Neural progenitor cell (in vitro differentiated cells): ENCODE measurements at regions not wholly inside any gene's neighbourhood (a gene's known extent, or its start where the extent isn't known, plus 50 kb on each side); places are given as distances from the start of the nearest gene placed in this dataset.

ENCODE experiments used
- EZH2 ChIP-seq: fragments of 200-600 bp; sonication (generic); IDR thresholded peaks from 2 replicates; pipeline ENCODE4 v1.6.1; 2017; ENCODE audit warnings: antibody characterized with exemption, mild to moderate bottlenecking, moderate library complexity
- TF ChIP-seq, protein P1 (sequence below): fragments of 200-600 bp; sonication (generic); IDR thresholded peaks from 2 replicates; pipeline ENCODE4 v1.5.1; 2017; ENCODE audit warnings: antibody characterized with exemption, mild to moderate bottlenecking

DNA sequence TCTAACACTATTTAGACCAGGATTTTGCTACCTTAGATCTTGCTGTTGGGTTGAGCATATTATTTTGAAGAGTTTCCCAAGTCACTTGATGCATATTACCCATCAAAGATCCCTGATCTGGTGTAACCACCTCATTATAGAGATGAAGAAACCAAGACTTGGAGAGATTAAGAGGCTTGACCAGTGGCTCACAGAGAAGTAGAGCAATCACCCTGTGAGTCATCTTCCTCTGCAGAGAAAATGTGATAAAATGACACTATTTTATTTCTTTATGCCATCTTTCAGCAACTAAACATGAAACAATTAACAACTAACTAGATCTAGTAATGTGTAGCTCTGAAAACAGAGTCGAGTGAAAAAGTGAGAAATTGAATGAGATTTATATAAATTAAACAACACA, 76.1 kb downstream of the KIF4B start:
- TF ChIP-seq, protein P1, sequence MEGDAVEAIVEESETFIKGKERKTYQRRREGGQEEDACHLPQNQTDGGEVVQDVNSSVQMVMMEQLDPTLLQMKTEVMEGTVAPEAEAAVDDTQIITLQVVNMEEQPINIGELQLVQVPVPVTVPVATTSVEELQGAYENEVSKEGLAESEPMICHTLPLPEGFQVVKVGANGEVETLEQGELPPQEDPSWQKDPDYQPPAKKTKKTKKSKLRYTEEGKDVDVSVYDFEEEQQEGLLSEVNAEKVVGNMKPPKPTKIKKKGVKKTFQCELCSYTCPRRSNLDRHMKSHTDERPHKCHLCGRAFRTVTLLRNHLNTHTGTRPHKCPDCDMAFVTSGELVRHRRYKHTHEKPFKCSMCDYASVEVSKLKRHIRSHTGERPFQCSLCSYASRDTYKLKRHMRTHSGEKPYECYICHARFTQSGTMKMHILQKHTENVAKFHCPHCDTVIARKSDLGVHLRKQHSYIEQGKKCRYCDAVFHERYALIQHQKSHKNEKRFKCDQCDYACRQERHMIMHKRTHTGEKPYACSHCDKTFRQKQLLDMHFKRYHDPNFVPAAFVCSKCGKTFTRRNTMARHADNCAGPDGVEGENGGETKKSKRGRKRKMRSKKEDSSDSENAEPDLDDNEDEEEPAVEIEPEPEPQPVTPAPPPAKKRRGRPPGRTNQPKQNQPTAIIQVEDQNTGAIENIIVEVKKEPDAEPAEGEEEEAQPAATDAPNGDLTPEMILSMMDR, result no peak
- TF ChIP-seq EZH2, result no peak
